Pancreas (tissue), 10 donors: ENCODE measurements at regions not wholly inside any gene's neighbourhood (a gene's known extent, or its start where the extent isn't known, plus 50 kb on each side); places are given as distances from the start of the nearest gene placed in this dataset.

Source experiments
- ATAC-seq, 4 donors: fragments of 200-7000 bp; cut with Tn5 transposase; one replicate each; pipeline versions ENCODE4 v1.8.0 to v1.9.1; 2020; ENCODE audit warnings: mild to moderate bottlenecking in 4 of 4, moderate library complexity in 4 of 4
- DNase-seq, 6 donors: peaks; one replicate each; pipeline ENCODE4 v3.0.0-alpha.2; 2020
- FAIRE-seq: peaks from 2 replicates; lab custom pipeline; 2012; peaks lifted over from hg19 to GRCh38; lab: Jason Lieb, UNC
- H3K27ac ChIP-seq, 4 donors: fragments of 200-600 bp; sonication (generic); 1 replicate in 3 of 4; 2 replicates in 1 of 4; pipeline versions ENCODE4 v1.5.0 to v1.8.0; 2020
- H3K27me3 ChIP-seq, 4 donors: fragments of 200-600 bp; one replicate each; pipeline ENCODE4 v1.8.0; 2021
- H3K36me3 ChIP-seq, 3 donors: fragments of 200-600 bp; sonication (generic) in 1 of 3; one replicate each; pipeline versions ENCODE4 v1.5.0 to v1.8.0; 2020 to 2021
- H3K4me1 ChIP-seq, 3 donors: fragments of 200-600 bp; one replicate each; pipeline ENCODE4 v1.8.0; 2021
- H3K4me3 ChIP-seq, 4 donors: fragments of 200-600 bp; sonication (generic) in 2 of 4; one replicate each; pipeline versions ENCODE4 v1.5.0 to v1.8.0; 2020 to 2021
- H3K9me3 ChIP-seq, 4 donors: fragments of 200-600 bp; one replicate each; pipeline ENCODE4 v1.8.0; 2021
- WGBS, 2 donors: extraction: QIAGEN DNeasy Blood & Tissue Kit; methylation state at CpG; one replicate each; pipeline ENCODE4 v1.1.7; 2013; 5-methylcytosine and 5-hydroxymethylcytosine counted together
- intact Hi-C, 3 donors: fragments of 100-400 bp; cut with DNase I; formaldehyde crosslinking; loops; one replicate each; pipeline versions ENCODE4 v1.11.1 to v1.14.2; 2022
- TF ChIP-seq, protein P1 (sequence below), 4 donors: fragments of 200-600 bp; sonication (generic) in 3 of 4; IDR thresholded peaks; one replicate each; pipeline versions ENCODE4 v1.5.0 to v1.8.0; 2021; ENCODE audit warnings: antibody characterized with exemption in 4 of 4
- donor health status: healthy with polysubstance abuse.
- donor health status: DM: no; HTN: no; CAD: no; lungs with moderate emphysema.
- donor health status: DM: no; HTN: no; CAD: no.
- donor health status: control.
- donor health status: control.
- donor health status: Bipolar disorder and iron deficiency.
- donor health status: DM: yes; HTN: yes; CAD: no.
- donor health status: DM: no; HTN: no; CAD: no.
- donor health status: DM: no; HTN: no; CAD: no.
- donor health status: DM: yes; HTN: yes; CAD: no.

DNA sequence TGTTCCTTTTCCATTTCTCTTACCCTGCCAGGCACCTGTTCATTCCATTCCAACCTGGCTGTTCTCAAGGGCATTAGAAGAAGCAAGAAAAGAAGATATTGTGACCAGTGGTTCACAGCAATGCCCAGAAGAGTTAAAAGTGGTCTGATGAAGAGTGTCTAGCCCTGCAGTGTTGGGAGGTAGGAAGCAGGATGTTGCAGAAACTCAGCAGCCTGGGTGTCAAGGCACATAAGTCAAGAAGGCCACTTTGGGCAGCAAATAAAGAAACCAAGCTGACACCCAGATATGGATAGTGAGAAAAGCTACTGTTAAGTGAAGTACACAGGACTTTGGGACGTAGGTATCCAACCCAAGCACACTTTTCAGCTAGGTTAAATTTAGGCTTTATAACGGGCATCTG, 199.9 kb upstream of the SATB1 start:
- Histone ChIP-seq H3K27ac (no peak overlapping the region), H3K36me3 (no peaks in the 10 kb centered on the region), H3K4me3 (no peak overlapping the region), H3K27me3 (no peaks in the 10 kb centered on the region), H3K9me3 (no peaks in the 10 kb centered on the region), H3K4me1 (no peaks in the 10 kb centered on the region)
- no peak for ATAC-seq
- intact Hi-C loops, result no loop called here
- TF ChIP-seq, protein P1, sequence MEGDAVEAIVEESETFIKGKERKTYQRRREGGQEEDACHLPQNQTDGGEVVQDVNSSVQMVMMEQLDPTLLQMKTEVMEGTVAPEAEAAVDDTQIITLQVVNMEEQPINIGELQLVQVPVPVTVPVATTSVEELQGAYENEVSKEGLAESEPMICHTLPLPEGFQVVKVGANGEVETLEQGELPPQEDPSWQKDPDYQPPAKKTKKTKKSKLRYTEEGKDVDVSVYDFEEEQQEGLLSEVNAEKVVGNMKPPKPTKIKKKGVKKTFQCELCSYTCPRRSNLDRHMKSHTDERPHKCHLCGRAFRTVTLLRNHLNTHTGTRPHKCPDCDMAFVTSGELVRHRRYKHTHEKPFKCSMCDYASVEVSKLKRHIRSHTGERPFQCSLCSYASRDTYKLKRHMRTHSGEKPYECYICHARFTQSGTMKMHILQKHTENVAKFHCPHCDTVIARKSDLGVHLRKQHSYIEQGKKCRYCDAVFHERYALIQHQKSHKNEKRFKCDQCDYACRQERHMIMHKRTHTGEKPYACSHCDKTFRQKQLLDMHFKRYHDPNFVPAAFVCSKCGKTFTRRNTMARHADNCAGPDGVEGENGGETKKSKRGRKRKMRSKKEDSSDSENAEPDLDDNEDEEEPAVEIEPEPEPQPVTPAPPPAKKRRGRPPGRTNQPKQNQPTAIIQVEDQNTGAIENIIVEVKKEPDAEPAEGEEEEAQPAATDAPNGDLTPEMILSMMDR (IDR thresholded peaks at IDR 0.05), result no peak
- DNase-seq, result no peak
- 73 to 84% methylated on average over 2 of the region's 2 CpGs for WGBS, 2 donors
- no peak for FAIRE-seq

DNA sequence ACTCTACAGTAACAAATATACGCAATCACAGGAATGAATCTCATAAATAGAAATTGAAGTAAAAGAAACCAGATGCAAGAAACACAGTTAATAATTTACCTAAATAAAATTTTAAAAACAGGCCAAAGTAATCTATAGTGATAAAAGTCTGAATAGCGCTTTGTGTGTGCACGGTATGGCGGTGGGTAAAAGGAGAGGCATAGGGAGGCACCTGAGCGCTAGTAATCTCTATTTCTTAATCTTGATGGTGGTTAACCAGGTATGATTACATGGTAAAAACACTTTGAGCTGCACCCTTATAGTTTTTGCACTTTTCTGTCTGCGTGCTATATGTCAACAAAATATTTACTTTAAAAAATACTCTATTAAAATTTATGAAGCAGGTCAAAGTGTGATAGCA, 198.1 kb upstream of the SATB1 start:
- Histone ChIP-seq H3K27ac (no peak overlapping the region), H3K27me3 (no peaks in the 10 kb centered on the region), H3K36me3 (no peaks in the 10 kb centered on the region), H3K4me1 (no peaks in the 10 kb centered on the region), H3K9me3 (no peaks in the 10 kb centered on the region), H3K4me3 (no peak overlapping the region)
- no peak for ATAC-seq
- no peak for DNase-seq
- intact Hi-C loops, result no loop called here
- FAIRE-seq, result no peak
- WGBS, 2 donors, result 85% methylated on average over 6 of the region's 6 CpGs
- TF ChIP-seq, protein P1 (IDR thresholded peaks at IDR 0.05), result no peak

DNA sequence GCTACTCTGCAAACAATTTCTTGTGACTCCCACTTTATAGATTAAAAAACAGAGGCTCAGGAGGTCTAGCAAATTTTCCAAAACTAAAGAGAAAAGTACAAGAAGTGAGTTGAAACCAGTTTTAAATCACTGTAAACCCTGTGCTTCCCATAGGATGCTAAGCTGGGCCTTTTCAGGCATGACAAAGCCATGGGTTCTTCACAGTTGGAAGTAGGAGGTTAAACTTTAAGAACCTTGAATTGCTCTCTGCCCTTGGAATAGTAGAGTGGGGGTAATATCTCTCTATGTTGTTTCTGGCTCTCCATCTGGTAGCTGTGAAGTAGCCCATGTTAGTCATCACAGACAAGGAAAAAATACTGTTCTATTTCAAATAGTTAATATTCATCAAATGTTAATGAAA, 193.6 kb upstream of the SATB1 start:
- Histone ChIP-seq H3K27me3 (no peaks in the 10 kb centered on the region), H3K9me3 (no peaks in the 10 kb centered on the region), H3K4me3 (no peak overlapping the region), H3K27ac (no peak overlapping the region), H3K4me1 (no peaks in the 10 kb centered on the region), H3K36me3 (no peaks in the 10 kb centered on the region)
- intact Hi-C loops, result no loop called here
- TF ChIP-seq, protein P1 (IDR thresholded peaks at IDR 0.05), result no peak
- FAIRE-seq, result no peak
- DNase-seq, result no peak
- no peak for ATAC-seq

DNA sequence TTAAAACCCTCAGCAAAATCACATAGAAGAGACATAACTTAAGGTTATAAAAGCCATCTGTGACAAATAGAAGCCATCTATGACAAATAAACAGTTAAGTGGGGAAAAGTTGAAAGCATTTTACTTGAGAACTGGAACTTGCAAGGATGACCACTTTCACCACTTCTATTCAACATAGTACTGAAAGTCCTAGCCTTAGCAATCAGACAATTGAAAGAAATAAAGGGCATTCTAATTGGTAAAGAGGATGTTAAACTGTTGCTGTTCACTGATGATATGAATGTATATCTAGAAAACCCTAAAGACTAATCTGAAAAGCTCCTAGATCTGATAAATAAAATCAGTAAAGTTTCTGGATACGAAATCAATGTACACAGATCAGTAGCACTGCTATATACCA, 186.9 kb upstream of the SATB1 start:
- H3K4me1 ChIP-seq, result no peaks in the 10 kb centered on the region
- FAIRE-seq (no peak), DNase-seq (no peak), ATAC-seq (no peak)
- H3K27me3 ChIP-seq, result no peaks in the 10 kb centered on the region
- no peaks in the 10 kb centered on the region for H3K9me3 ChIP-seq
- intact Hi-C loops, result no loop called here
- H3K4me3 ChIP-seq, result no peak overlapping the region
- H3K36me3 ChIP-seq, result no peaks in the 10 kb centered on the region
- TF ChIP-seq, protein P1 (IDR thresholded peaks at IDR 0.05), result no peak
- WGBS, 2 donors, result 70 to 71% methylated on average over 1 of the region's 1 CpG
- no peak overlapping the region for H3K27ac ChIP-seq

- Histone ChIP-seq H3K4me3 (no peak overlapping the region), H3K27me3 (no peaks in the 10 kb centered on the region), H3K9me3 (no peaks in the 10 kb centered on the region), H3K36me3 (no peaks in the 10 kb centered on the region), H3K4me1 (no peaks in the 10 kb centered on the region), H3K27ac (no peak overlapping the region)
- FAIRE-seq, result no peak
- ATAC-seq, result peak in 2 of 4 donors; percentile 22 to 56
- no peak for DNase-seq
- intact Hi-C loops, result no loop called here
- TF ChIP-seq, protein P1 (IDR thresholded peaks at IDR 0.05), result no peak
- WGBS, 2 donors, result 63 to 70% methylated on average over 4 of the region's 4 CpGs
Observed at GRCh38 chr3:18609187-18609586, 184.0 kb upstream of the SATB1 start.
